ENCODE measurements at regions not wholly inside any gene's neighbourhood (a gene's known extent, or its start where the extent isn't known, plus 50 kb on each side); places are given as distances from the start of the nearest gene placed in this dataset.
A peak's percentile ranks its signal among the peaks of the same experiment; 100 is the strongest.

DNA sequence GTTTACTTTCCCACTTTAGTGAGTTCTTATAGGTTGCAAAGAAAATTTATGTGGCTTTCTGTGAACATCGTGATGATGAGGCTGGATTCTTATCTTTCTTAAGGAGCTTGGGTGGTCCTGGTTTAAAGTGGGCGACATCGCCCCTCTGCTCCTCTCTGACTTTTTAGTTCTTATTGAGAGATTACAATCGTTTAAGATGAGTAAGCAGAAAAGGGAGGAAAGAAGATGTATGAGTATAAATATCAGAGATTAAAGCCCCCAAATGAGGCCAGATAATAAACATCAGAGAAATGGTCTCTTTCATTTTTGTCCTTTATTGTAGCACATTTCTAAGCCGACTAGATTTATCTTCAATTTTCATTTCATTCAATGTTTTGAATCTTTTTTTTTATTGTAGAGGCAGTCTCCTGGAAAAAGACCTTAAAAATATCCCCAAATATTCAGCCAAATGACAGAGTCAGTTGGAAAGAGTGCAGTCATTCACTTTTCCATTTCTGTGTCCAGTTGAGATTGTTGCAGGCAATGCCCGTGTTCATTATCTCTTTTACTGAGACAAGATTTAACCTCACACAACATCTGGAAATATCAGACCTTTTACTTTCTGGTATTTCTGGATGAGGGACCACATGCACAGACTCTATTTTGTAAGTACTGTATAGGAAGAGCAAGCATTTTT, 62.0 kb upstream of the PDE7B start:
- DNase-seq (ENCODE audit: low read depth in 4 of 4, low spot score in 2 of 4), result no peak

GRCh38 chr6:135791441-135791840, 60.1 kb upstream of the PDE7B start:
- no peak for DNase-seq (ENCODE audit: low read depth in 4 of 4, low spot score in 2 of 4)

GRCh38 chr6:135796643-135797305, 54.7 kb upstream of the PDE7B start:
- peak in 1 of 4 donors; percentile 13 for DNase-seq (ENCODE audit: low read depth in 4 of 4, low spot score in 2 of 4)

GRCh38 chr6:135797361-135797760, 54.1 kb upstream of the PDE7B start:
- DNase-seq (ENCODE audit: low read depth in 4 of 4, low spot score in 2 of 4), result no peak

GRCh38 chr6:135798751-135799515, 52.6 kb upstream of the PDE7B start:
- no peak for DNase-seq (ENCODE audit: low read depth in 4 of 4, low spot score in 2 of 4)
